ENCODE measurements at regions not wholly inside any gene's neighbourhood (a gene's known extent, or its start where the extent isn't known, plus 50 kb on each side); places are given as distances from the start of the nearest gene placed in this dataset.

GRCh38 chr12:107320929-107321631 lies 227.7 kb upstream of the CRY1 start:
- Histone ChIP-seq H3K36me3 (ENCODE audit: insufficient read depth, low read length) (no peaks in the 10 kb centered on the region), H3K4me3 (ENCODE audit: insufficient read depth, low read length) (peak overlapping the region; percentile 43), H3K79me2 (ENCODE audit: insufficient read depth, low read length) (no peaks in the 10 kb centered on the region), H3K4me1 (ENCODE audit: insufficient read depth, low read length) (peaks cover 4% of the 10 kb centered on the region), H3K27ac (ENCODE audit: low read depth, low read length) (no peak overlapping the region), H3K4me2 (ENCODE audit: insufficient read depth, low read length) (peak overlapping the region; percentile 45), H3K9me3 (ENCODE audit: low read depth, low read length) (no peaks in the 10 kb centered on the region), H4K20me1 (ENCODE audit: insufficient read depth, low read length) (no peaks in the 10 kb centered on the region), H2AFZ (ENCODE audit: low read length) (no peak overlapping the region), H3K27me3 (ENCODE audit: insufficient read depth, low read length) (peaks cover 65% of the 10 kb centered on the region)
- DNase-seq (ENCODE audit: insufficient read length, low spot score, missing footprints), result peak; percentile 69
- TF ChIP-seq CTCF (IDR thresholded peaks at IDR 0.05; ENCODE audit: extremely low read depth, low read depth, low read length), result no peak

- Histone ChIP-seq H4K20me1 (ENCODE audit: insufficient read depth, low read length) (no peaks in the 10 kb centered on the region), H3K9me3 (ENCODE audit: low read depth, low read length) (no peaks in the 10 kb centered on the region), H3K27ac (ENCODE audit: low read depth, low read length) (no peak overlapping the region), H3K36me3 (ENCODE audit: insufficient read depth, low read length) (no peaks in the 10 kb centered on the region), H3K4me1 (ENCODE audit: insufficient read depth, low read length) (peaks cover 4% of the 10 kb centered on the region), H3K79me2 (ENCODE audit: insufficient read depth, low read length) (no peaks in the 10 kb centered on the region), H3K27me3 (ENCODE audit: insufficient read depth, low read length) (peaks cover 61% of the 10 kb centered on the region), H2AFZ (ENCODE audit: low read length) (no peak overlapping the region), H3K4me2 (ENCODE audit: insufficient read depth, low read length) (no peak overlapping the region), H3K4me3 (ENCODE audit: insufficient read depth, low read length) (no peak overlapping the region)
- peak; percentile 58 for DNase-seq (ENCODE audit: insufficient read length, low spot score, missing footprints)
- TF ChIP-seq CTCF (IDR thresholded peaks at IDR 0.05; ENCODE audit: extremely low read depth, low read depth, low read length), result no peak
Measured at GRCh38 chr12:107322063-107322462, 228.7 kb upstream of the CRY1 start.

- peak; percentile 58 for DNase-seq (ENCODE audit: insufficient read length, low spot score, missing footprints)
- Histone ChIP-seq H4K20me1 (ENCODE audit: insufficient read depth, low read length) (no peaks in the 10 kb centered on the region), H3K4me3 (ENCODE audit: insufficient read depth, low read length) (no peak overlapping the region), H3K4me2 (ENCODE audit: insufficient read depth, low read length) (no peak overlapping the region), H3K79me2 (ENCODE audit: insufficient read depth, low read length) (no peaks in the 10 kb centered on the region), H3K36me3 (ENCODE audit: insufficient read depth, low read length) (no peaks in the 10 kb centered on the region), H2AFZ (ENCODE audit: low read length) (no peak overlapping the region), H3K9me3 (ENCODE audit: low read depth, low read length) (no peaks in the 10 kb centered on the region), H3K27me3 (ENCODE audit: insufficient read depth, low read length) (peaks cover 44% of the 10 kb centered on the region), H3K4me1 (ENCODE audit: insufficient read depth, low read length) (peaks cover 8% of the 10 kb centered on the region), H3K27ac (ENCODE audit: low read depth, low read length) (no peak overlapping the region)
- no peak for TF ChIP-seq CTCF (IDR thresholded peaks at IDR 0.05; ENCODE audit: extremely low read depth, low read depth, low read length)
Measured at GRCh38 chr12:107325075-107325608, 231.8 kb upstream of the CRY1 start.

- Histone ChIP-seq H3K4me3 (ENCODE audit: insufficient read depth, low read length) (no peak overlapping the region), H3K9me3 (ENCODE audit: low read depth, low read length) (no peaks in the 10 kb centered on the region), H3K27me3 (ENCODE audit: insufficient read depth, low read length) (peaks cover 33% of the 10 kb centered on the region), H4K20me1 (ENCODE audit: insufficient read depth, low read length) (no peaks in the 10 kb centered on the region), H2AFZ (ENCODE audit: low read length) (no peak overlapping the region), H3K4me1 (ENCODE audit: insufficient read depth, low read length) (peaks cover 8% of the 10 kb centered on the region), H3K27ac (ENCODE audit: low read depth, low read length) (no peak overlapping the region), H3K36me3 (ENCODE audit: insufficient read depth, low read length) (no peaks in the 10 kb centered on the region), H3K4me2 (ENCODE audit: insufficient read depth, low read length) (no peak overlapping the region), H3K79me2 (ENCODE audit: insufficient read depth, low read length) (no peaks in the 10 kb centered on the region)
- TF ChIP-seq CTCF (IDR thresholded peaks at IDR 0.05; ENCODE audit: extremely low read depth, low read depth, low read length), result no peak
- no peak for DNase-seq (ENCODE audit: insufficient read length, low spot score, missing footprints)
Measured at GRCh38 chr12:107326237-107326636, 232.9 kb upstream of the CRY1 start.
